GM12873 (cell line): ENCODE measurements at regions not wholly inside any gene's neighbourhood (a gene's known extent, or its start where the extent isn't known, plus 50 kb on each side); places are given as distances from the start of the nearest gene placed in this dataset.

Experiments
- CTCF ChIP-seq: IDR thresholded peaks from 2 replicates; pipeline ENCODE4 v1.5.1; 2012; ENCODE audit warnings: low read depth, mild to moderate bottlenecking, moderate library complexity, low read length, control low read depth; ENCODE audit not compliant: insufficient read depth; ENCODE audit errors: missing control alignments

- TF ChIP-seq CTCF: no peak
Measured at GRCh38 chr10:113444766-113445365, 108.0 kb upstream of the HABP2 start.

GRCh38 chr10:113445736-113446135, 107.1 kb upstream of the HABP2 start:
- TF ChIP-seq CTCF: no peak

GRCh38 chr10:113446739-113447138, 106.1 kb upstream of the HABP2 start:
- no peak for TF ChIP-seq CTCF

- TF ChIP-seq CTCF: no peak
Measured at GRCh38 chr10:113447278-113447677, 105.6 kb upstream of the HABP2 start.

GRCh38 chr10:113449006-113449695, 103.7 kb upstream of the HABP2 start:
- no peak for TF ChIP-seq CTCF

- TF ChIP-seq CTCF: no peak
Measured at GRCh38 chr10:113450046-113450804, 102.6 kb upstream of the HABP2 start.

- no peak for TF ChIP-seq CTCF
Measured at GRCh38 chr10:113450906-113451305, 101.9 kb upstream of the HABP2 start.
